GM21528 (cell line): ENCODE measurements at regions not wholly inside any gene's neighbourhood (a gene's known extent, or its start where the extent isn't known, plus 50 kb on each side); places are given as distances from the start of the nearest gene placed in this dataset.
"Not testable (repeated sequence)": the region's sequence is repeated elsewhere in the genome, so short reads cannot be mapped to it uniquely, and the experiment has no call there.

Experiments
- ATAC-seq: cut with Tn5 transposase; IDR thresholded peaks from one replicate; pipeline ENCODE4 v1.9.1; 2021; ENCODE audit warnings: mild to moderate bottlenecking, moderate library complexity; ENCODE audit not compliant: unreplicated experiment, low FRiP score

- ATAC-seq, result no peak
These were observed 491.8 kb upstream of the COX7C start for GRCh38 chr5:86125731-86126601.

- ATAC-seq, result no peak
These were observed 490.0 kb upstream of the COX7C start for GRCh38 chr5:86127696-86128095.

GRCh38 chr5:86129009-86129408 lies 488.7 kb upstream of the COX7C start:
- ATAC-seq, result no peak

- ATAC-seq, result no peak
These were observed 480.4 kb upstream of the COX7C start for GRCh38 chr5:86137297-86137696.

- no peak for ATAC-seq
These were observed 473.9 kb upstream of the COX7C start for GRCh38 chr5:86143837-86144236.

- no peak for ATAC-seq
These were observed 464.7 kb upstream of the COX7C start for GRCh38 chr5:86152988-86153560.

- no peak for ATAC-seq
These were observed 461.9 kb upstream of the COX7C start for GRCh38 chr5:86155796-86156195.

GRCh38 chr5:86170194-86170593 lies 447.5 kb upstream of the COX7C start:
- no peak for ATAC-seq

- peak; percentile 79 for ATAC-seq
These were observed 442.5 kb upstream of the COX7C start for GRCh38 chr5:86175224-86175623.

GRCh38 chr5:86199287-86199686 lies 418.5 kb upstream of the COX7C start:
- no peak for ATAC-seq

- ATAC-seq, result no peak
These were observed 389.6 kb upstream of the COX7C start for GRCh38 chr5:86228147-86228546.

GRCh38 chr5:86232246-86232645 lies 385.5 kb upstream of the COX7C start:
- ATAC-seq, result no peak

GRCh38 chr5:86244153-86244552 lies 373.6 kb upstream of the COX7C start:
- ATAC-seq, result no peak

GRCh38 chr5:86257871-86258270 lies 359.9 kb upstream of the COX7C start:
- no peak for ATAC-seq

GRCh38 chr5:86284400-86285190 lies 333.1 kb upstream of the COX7C start:
- not testable (repeated sequence) for ATAC-seq

- not testable (repeated sequence) for ATAC-seq
These were observed 330.3 kb upstream of the COX7C start for GRCh38 chr5:86287437-86287836.

- ATAC-seq, result not testable (repeated sequence)
These were observed 328.0 kb upstream of the COX7C start for GRCh38 chr5:86289786-86290185.

GRCh38 chr5:86292811-86293210 lies 324.9 kb upstream of the COX7C start:
- not testable (repeated sequence) for ATAC-seq

GRCh38 chr5:86302643-86303042 lies 315.1 kb upstream of the COX7C start:
- not testable (repeated sequence) for ATAC-seq

- ATAC-seq, result peak; percentile 73
These were observed 312.7 kb upstream of the COX7C start for GRCh38 chr5:86305050-86305449.

- no peak for ATAC-seq
These were observed 302.8 kb upstream of the COX7C start for GRCh38 chr5:86314951-86315350.
